CD14-positive monocyte (primary cell): ENCODE measurements at regions not wholly inside any gene's neighbourhood (a gene's known extent, or its start where the extent isn't known, plus 50 kb on each side); places are given as distances from the start of the nearest gene placed in this dataset.

Source experiments
- DNase-seq, 3 donors: peaks; one replicate each; pipeline ENCODE4 v3.0.0-alpha.2; 2011 to 2022
- H2AFZ ChIP-seq: 2 replicates; pipeline ENCODE4 v1.6.0; 2012; ENCODE audit warnings: mild to moderate bottlenecking, low read depth, low read length, inconsistent platforms; ENCODE audit not compliant: insufficient read depth, poor library complexity, severe bottlenecking
- H3K27ac ChIP-seq, 2 donors: 1 replicate in 1 of 2; 2 replicates in 1 of 2; pipeline ENCODE4 v1.5.1; 2012 to 2013; ENCODE audit warnings: low read length in 2 of 2, control low read depth in 1 of 2, inconsistent platforms in 1 of 2, low read depth in 1 of 2, mild to moderate bottlenecking in 1 of 2
- H3K27me3 ChIP-seq, 2 donors: one replicate each; pipeline versions ENCODE4 v1.6.0 to v1.6.1; 2011 to 2013; ENCODE audit warnings: low read length in 2 of 2; ENCODE audit not compliant: control insufficient read depth in 2 of 2, insufficient read depth in 2 of 2
- H3K36me3 ChIP-seq, 2 donors: replicated peaks in 1 of 2; 1 replicate in 1 of 2; 2 replicates in 1 of 2; pipeline versions ENCODE4 v1.5.1 to v1.6.1; 2012 to 2013; ENCODE audit warnings: low read length in 2 of 2, control low read depth in 1 of 2, inconsistent platforms in 1 of 2, mild to moderate bottlenecking in 1 of 2; ENCODE audit not compliant: insufficient read depth in 2 of 2, control insufficient read depth in 1 of 2
- H3K4me1 ChIP-seq, 2 donors: 1 replicate in 1 of 2; 2 replicates in 1 of 2; pipeline versions ENCODE4 v1.5.1 to v1.6.1; 2012 to 2013; ENCODE audit warnings: low read length in 2 of 2, control low read depth in 1 of 2, inconsistent platforms in 1 of 2, mild to moderate bottlenecking in 1 of 2, moderate library complexity in 1 of 2; ENCODE audit not compliant: insufficient read depth in 2 of 2, control insufficient read depth in 1 of 2
- H3K4me2 ChIP-seq: replicated peaks from 2 replicates; pipeline ENCODE3; 2012; ENCODE audit warnings: low read length, moderate library complexity, mild to moderate bottlenecking; ENCODE audit not compliant: poor library complexity, severe bottlenecking; ENCODE audit errors: extremely low read depth
- H3K4me3 ChIP-seq, 3 experiments: fragments of 200-600 bp in 1 of 3; sonication (generic) in 1 of 3; replicated peaks in 1 of 3; 1 replicate in 2 of 3; 2 replicates in 1 of 3; pipeline ENCODE4 v1.5.1; 2011 to 2013; ENCODE audit warnings: low read length in 3 of 3, mild to moderate bottlenecking in 3 of 3, control low read depth in 2 of 3, low read depth in 2 of 3, inconsistent platforms in 1 of 3, moderate library complexity in 1 of 3
- H3K79me2 ChIP-seq: 2 replicates; pipeline ENCODE4 v1.6.0; 2012; ENCODE audit warnings: mild to moderate bottlenecking, control low read depth, inconsistent platforms, low read length, moderate library complexity; ENCODE audit not compliant: insufficient read depth
- H3K9ac ChIP-seq: 2 replicates; pipeline ENCODE4 v1.6.0; 2017; ENCODE audit warnings: low read length, mild to moderate bottlenecking; ENCODE audit not compliant: insufficient read depth, poor library complexity, severe bottlenecking
- H3K9me3 ChIP-seq, 2 donors: replicated peaks in 1 of 2; 1 replicate in 1 of 2; 2 replicates in 1 of 2; pipeline versions ENCODE4 v1.5.1 to v1.6.1; 2012 to 2013; ENCODE audit warnings: low read length in 2 of 2, control low read depth in 1 of 2; ENCODE audit not compliant: control insufficient read depth in 1 of 2, insufficient read depth in 1 of 2
- H4K20me1 ChIP-seq: 2 replicates; pipeline ENCODE4 v1.6.0; 2012; ENCODE audit warnings: mild to moderate bottlenecking, low read length, control low read depth, moderate library complexity; ENCODE audit not compliant: insufficient read depth
- H3K27ac Mint-ChIP-seq, 7 donors: one replicate each; pipeline ENCODE4 v1.8.0; 2020; ENCODE audit warnings: mild to moderate bottlenecking in 7 of 7, mixed read lengths in 7 of 7, moderate library complexity in 6 of 7, inconsistent platforms in 2 of 7
- H3K27me3 Mint-ChIP-seq, 3 donors: one replicate each; pipeline ENCODE4 v1.8.0; 2021 to 2022; ENCODE audit warnings: low read depth in 3 of 3, mild to moderate bottlenecking in 3 of 3, mixed read lengths in 3 of 3, moderate library complexity in 3 of 3, inconsistent platforms in 1 of 3
- H3K36me3 Mint-ChIP-seq, 2 donors: one replicate each; pipeline ENCODE4 v1.8.0; 2020; ENCODE audit warnings: mixed read lengths in 2 of 2, inconsistent platforms in 1 of 2, mild to moderate bottlenecking in 1 of 2
- H3K4me1 Mint-ChIP-seq: one replicate; pipeline ENCODE4 v1.8.0; 2020; ENCODE audit warnings: mild to moderate bottlenecking, mixed read lengths
- H3K4me3 Mint-ChIP-seq, 2 donors: one replicate each; pipeline ENCODE4 v1.8.0; 2020; ENCODE audit warnings: mild to moderate bottlenecking in 2 of 2, mixed read lengths in 2 of 2, moderate library complexity in 1 of 2
- H3K9me3 Mint-ChIP-seq, 7 donors: one replicate each; pipeline ENCODE4 v1.8.0; 2020 to 2022; ENCODE audit warnings: mixed read lengths in 7 of 7, mild to moderate bottlenecking in 6 of 7, moderate library complexity in 6 of 7, inconsistent platforms in 2 of 7
- CTCF ChIP-seq: fragments of 200-600 bp; IDR thresholded peaks from one replicate; pipeline ENCODE4 v1.8.0; 2022; ENCODE audit warnings: antibody characterized with exemption, mild to moderate bottlenecking
- whole genome bisulfite sequencing: methylation state at CpG from one replicate; pipeline ENCODE4 v1.1.5; 2013; ENCODE audit warnings: missing lambda C conversion rate; ENCODE audit not compliant: insufficient coverage; 5-methylcytosine and 5-hydroxymethylcytosine counted together
- intact Hi-C, 2 donors: fragments of 100-400 bp; cut with micrococcal nuclease; formaldehyde crosslinking; loops; one replicate each; pipeline versions ENCODE4 v1.15.0 to v1.15.1; 2023

- Mint-ChIP-seq H3K4me1 (no peaks in the 10 kb centered on the region), H3K9me3 (peaks cover 3 to 10% (median 7%) of the 10 kb centered on the region in 7 donors), H3K27ac (no peak overlapping the region), H3K36me3 (no peaks in the 10 kb centered on the region), H3K4me3 (no peak overlapping the region), H3K27me3 (peaks cover 4 to 18% (median 8%) of the 10 kb centered on the region in 3 donors)
- no peak overlapping the region for H3K9ac ChIP-seq
- WGBS: 73% methylated on average over 2 of the region's 2 CpGs
- no peak for DNase-seq
- no peak overlapping the region for H3K4me3 ChIP-seq
- H3K9me3 ChIP-seq: peaks cover 4 to 9% of the 10 kb centered on the region in 2 donors
- H3K79me2 ChIP-seq: no peaks in the 10 kb centered on the region
- H3K36me3 ChIP-seq: no peaks in the 10 kb centered on the region
- no peaks in the 10 kb centered on the region for H4K20me1 ChIP-seq
- H3K27ac ChIP-seq: no peak overlapping the region
- no peaks in the 10 kb centered on the region for H3K4me1 ChIP-seq
- no peak overlapping the region for H2AFZ ChIP-seq
- no peak overlapping the region for H3K4me2 ChIP-seq
- no peak for TF ChIP-seq CTCF
- intact Hi-C loops: no loop called here
- peaks cover 0 to 2% of the 10 kb centered on the region in 2 donors for H3K27me3 ChIP-seq
Observed at GRCh38 chr15:79221696-79222095, 60.8 kb upstream of the ANKRD34C start.

GRCh38 chr15:79219393-79220056 lies 63.0 kb upstream of the ANKRD34C start:
- Histone ChIP-seq H3K4me1 (no peaks in the 10 kb centered on the region), H3K9ac (no peak overlapping the region), H3K9me3 (peaks cover 4 to 9% of the 10 kb centered on the region in 2 donors), H3K36me3 (no peaks in the 10 kb centered on the region), H3K4me2 (no peak overlapping the region), H4K20me1 (no peaks in the 10 kb centered on the region), H2AFZ (no peak overlapping the region), H3K27ac (no peak overlapping the region), H3K27me3 (peaks cover 0 to 2% of the 10 kb centered on the region in 2 donors), H3K79me2 (no peaks in the 10 kb centered on the region), H3K4me3 (no peak overlapping the region)
- 75% methylated on average over 3 of the region's 4 CpGs for WGBS
- TF ChIP-seq CTCF: no peak
- H3K36me3 Mint-ChIP-seq: no peaks in the 10 kb centered on the region
- no peak overlapping the region for H3K4me3 Mint-ChIP-seq
- intact Hi-C loops: no loop called here
- H3K4me1 Mint-ChIP-seq: no peaks in the 10 kb centered on the region
- peaks cover 5 to 14% (median 7%) of the 10 kb centered on the region in 7 donors for H3K9me3 Mint-ChIP-seq
- no peak overlapping the region for H3K27ac Mint-ChIP-seq
- peaks cover 3 to 22% (median 8%) of the 10 kb centered on the region in 3 donors for H3K27me3 Mint-ChIP-seq
- no peak for DNase-seq
